SK-N-SH (cell line): ENCODE measurements at regions not wholly inside any gene's neighbourhood (a gene's known extent, or its start where the extent isn't known, plus 50 kb on each side); places are given as distances from the start of the nearest gene placed in this dataset.

ENCODE experiments used
- CTCF ChIA-PET: fragments of 300-600, 350-600 bp; formaldehyde crosslinking; extraction: SDS; loops from one replicate; lab custom pipeline; 2021; lab: Yijun Ruan, JAX
- POLR2A ChIA-PET: fragments of 350-600 bp; sonication (Branson Sonifier 250); formaldehyde crosslinking; extraction: SDS; loops from one replicate; lab custom pipeline; 2020; ENCODE audit warnings: antibody characterized with exemption, inconsistent platforms; lab: Yijun Ruan, JAX
- DNase-seq: peaks from one replicate; pipeline ENCODE4 v3.0.0; 2012
- H2AFZ ChIP-seq: fragments of 200-600 bp; sonication (generic); 2 replicates; pipeline ENCODE4 v1.8.1; 2016; ENCODE audit warnings: antibody characterized with exemption, mild to moderate bottlenecking, low read depth
- H3F3A ChIP-seq: fragments of 200-600 bp; sonication (generic); replicated peaks from 2 replicates; pipeline ENCODE3; 2016; ENCODE audit warnings: antibody characterized with exemption, mild to moderate bottlenecking; ENCODE audit not compliant: insufficient read depth
- H3K27ac ChIP-seq, 2 experiments: fragments of 200-500 bp in 1 of 2; fragments of 200-600 bp in 1 of 2; sonication (Bioruptor generic) in 1 of 2; sonication (generic), shearing (Covaris generic) in 1 of 2; 2 replicates each; pipeline versions ENCODE4 v1.5.1 to v1.6.1; 2014 to 2016; ENCODE audit warnings: low read depth in 2 of 2, inconsistent platforms in 1 of 2, low read length in 1 of 2, mild to moderate bottlenecking in 1 of 2, mixed read lengths in 1 of 2
- H3K27me3 ChIP-seq: fragments of 200-600 bp; sonication (generic), shearing (Covaris generic); 2 replicates; pipeline ENCODE4 v1.6.1; 2016; ENCODE audit warnings: mixed run types; ENCODE audit not compliant: insufficient read depth
- H3K36me3 ChIP-seq, 2 experiments: fragments of 200-500 bp in 1 of 2; fragments of 200-600 bp in 1 of 2; sonication (Bioruptor generic) in 1 of 2; sonication (generic) in 1 of 2; replicated peaks in 1 of 2; 2 replicates each; pipeline versions ENCODE3 to v1.5.1; 2014 to 2016; ENCODE audit warnings: low read length in 1 of 2, mild to moderate bottlenecking in 1 of 2; ENCODE audit not compliant: insufficient read depth in 2 of 2, control insufficient read depth in 1 of 2
- H3K4me1 ChIP-seq, 2 experiments: fragments of 200-500 bp in 1 of 2; fragments of 200-600 bp in 1 of 2; sonication (Bioruptor generic) in 1 of 2; sonication (generic), shearing (Covaris generic) in 1 of 2; 2 replicates each; pipeline versions ENCODE4 v1.5.1 to v1.6.1; 2014 to 2016; ENCODE audit warnings: low read depth in 1 of 2, low read length in 1 of 2, mixed run types in 1 of 2; ENCODE audit not compliant: insufficient read depth in 2 of 2, control insufficient read depth in 1 of 2
- H3K4me2 ChIP-seq: fragments of 200-600 bp; sonication (generic), shearing (Covaris generic); 2 replicates; pipeline ENCODE4 v1.6.1; 2017; ENCODE audit warnings: mixed run types
- H3K4me3 ChIP-seq, 2 experiments: fragments of 200-500 bp in 1 of 2; fragments of 200-600 bp in 1 of 2; sonication (Bioruptor generic) in 1 of 2; sonication (generic), shearing (Covaris generic) in 1 of 2; 2 replicates each; pipeline versions ENCODE4 v1.5.1 to v1.8.1; 2014 to 2016; ENCODE audit warnings: low read depth in 2 of 2, inconsistent platforms in 1 of 2, low read length in 1 of 2, mild to moderate bottlenecking in 1 of 2, mixed read lengths in 1 of 2, moderate library complexity in 1 of 2
- H3K79me2 ChIP-seq: fragments of 200-600 bp; sonication (generic); 2 replicates; pipeline ENCODE4 v1.8.1; 2017; ENCODE audit warnings: mild to moderate bottlenecking; ENCODE audit not compliant: insufficient read depth
- H3K9ac ChIP-seq: fragments of 200-600 bp; sonication (generic); 2 replicates; pipeline ENCODE4 v1.6.1; 2017; ENCODE audit warnings: mixed run types
- H3K9me2 ChIP-seq: fragments of 200-600 bp; sonication (generic); 2 replicates; pipeline ENCODE4 v1.6.1; 2017; ENCODE audit warnings: mixed run types
- H3K9me3 ChIP-seq: fragments of 200-600 bp; sonication (generic); 2 replicates; pipeline ENCODE4 v1.6.1; 2017; ENCODE audit warnings: mixed run types, mild to moderate bottlenecking, moderate library complexity
- H4K20me1 ChIP-seq: fragments of 200-600 bp; sonication (generic); 2 replicates; pipeline ENCODE4 v1.6.1; 2017; ENCODE audit warnings: mild to moderate bottlenecking, mixed run types; ENCODE audit not compliant: insufficient read depth
- EP300 ChIP-seq, 2 experiments: IDR thresholded peaks; 2 replicates each; pipeline versions ENCODE4 v1.4.0 to v1.6.1; 2012; ENCODE audit warnings: borderline replicate concordance in 1 of 2, low read depth in 1 of 2, low read length in 1 of 2
- FOXM1 ChIP-seq: IDR thresholded peaks from 2 replicates; pipeline ENCODE4 v1.4.0; 2012; ENCODE audit warnings: low read depth, mild to moderate bottlenecking
- JUND ChIP-seq: IDR thresholded peaks from 2 replicates; pipeline ENCODE4 v1.4.0; 2012
- MEF2A ChIP-seq: IDR thresholded peaks from 2 replicates; pipeline ENCODE4 v1.4.0; 2012; ENCODE audit warnings: low read depth, borderline replicate concordance
- NFIC ChIP-seq: IDR thresholded peaks from 2 replicates; pipeline ENCODE4 v1.4.0; 2012; ENCODE audit warnings: borderline replicate concordance
- POLR2AphosphoS5 ChIP-seq: IDR thresholded peaks from 2 replicates; pipeline ENCODE4 v1.6.1; 2012; ENCODE audit warnings: low read depth, low read length
- SIN3A ChIP-seq: IDR thresholded peaks from 2 replicates; pipeline ENCODE4 v1.6.1; 2012; ENCODE audit warnings: low read depth, mild to moderate bottlenecking, low read length, moderate library complexity, borderline replicate concordance
- SMC3 ChIP-seq: IDR thresholded peaks from 2 replicates; pipeline ENCODE4 v1.6.1; 2012; ENCODE audit warnings: low read depth, low read length, improper control_type of control experiment
- TEAD4 ChIP-seq: IDR thresholded peaks from 2 replicates; pipeline ENCODE4 v1.4.0; 2012; ENCODE audit warnings: mild to moderate bottlenecking, borderline replicate concordance; ENCODE audit not compliant: insufficient read depth
- WGBS: methylation state at CpG from one replicate; pipeline ENCODE4 v1.1.6; 2017; ENCODE audit warnings: low lambda C conversion rate; 5-methylcytosine and 5-hydroxymethylcytosine counted together
- TF ChIP-seq, protein P1 (sequence below): IDR thresholded peaks from 2 replicates; pipeline ENCODE4 v1.4.0; 2012; ENCODE audit warnings: low read depth
- TF ChIP-seq, protein P2 (sequence below): IDR thresholded peaks from 2 replicates; pipeline ENCODE4 v1.4.0; 2012; ENCODE audit warnings: low read depth, borderline replicate concordance

DNA sequence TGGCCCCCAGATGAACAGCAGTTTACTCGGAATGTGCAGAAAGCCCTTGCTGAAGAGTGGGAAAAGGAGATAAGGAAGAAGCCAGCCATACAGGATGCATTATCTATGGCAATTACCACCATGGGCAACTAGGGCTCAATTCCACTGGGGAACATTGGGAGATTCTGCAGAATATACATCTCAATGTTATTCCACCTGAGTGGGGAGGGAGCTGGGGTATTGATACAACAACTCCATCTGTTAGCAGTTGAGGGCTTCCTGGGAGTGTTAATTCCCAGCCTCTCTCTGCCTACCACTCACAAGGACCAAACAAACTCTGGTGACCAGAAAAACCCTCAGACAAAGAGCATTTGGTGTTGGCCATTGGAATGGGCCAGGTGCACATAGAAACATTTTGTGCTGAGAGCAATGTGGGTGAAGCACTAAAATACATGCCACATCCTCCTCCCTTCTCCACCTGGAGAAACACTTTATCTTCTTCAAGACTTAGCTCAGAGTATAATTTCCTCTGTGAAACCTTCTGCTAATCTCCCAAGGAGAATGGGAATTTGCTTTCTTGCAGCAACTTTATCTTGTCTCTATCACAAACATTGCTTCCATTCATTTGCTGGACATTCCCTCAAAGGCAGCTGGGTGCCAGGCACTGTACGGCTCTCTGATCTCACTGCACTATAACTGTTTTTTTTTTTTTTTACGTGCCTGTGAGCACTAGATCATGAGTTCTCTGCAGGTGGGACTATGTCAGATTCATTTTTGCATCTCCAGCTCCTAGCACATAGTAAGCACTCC, 292.2 kb downstream of the MN1 start:
- 60% methylated on average over 3 of the region's 3 CpGs for WGBS

DNA sequence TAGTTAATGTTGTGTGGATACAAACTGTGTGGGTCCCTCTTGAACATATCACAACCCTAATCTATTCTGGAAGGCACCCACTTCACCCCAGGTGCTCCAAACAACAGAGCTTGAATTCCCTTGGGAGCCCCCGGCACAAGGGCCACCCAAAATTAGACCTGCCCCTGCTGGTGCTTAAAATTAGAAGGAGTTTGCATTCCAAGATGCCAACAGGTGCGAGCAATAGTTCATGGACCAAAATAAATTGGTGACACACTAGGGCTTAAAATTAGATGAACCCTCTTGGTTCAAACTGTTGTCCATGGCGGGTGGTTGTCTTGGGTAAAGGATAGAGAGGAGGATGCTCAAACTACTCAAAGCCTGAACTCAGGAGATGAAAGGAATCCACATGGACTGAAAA, 291.5 kb downstream of the MN1 start:
- DNase-seq, result no peak
- H2AFZ ChIP-seq, result no peak overlapping the region
- H3K9ac ChIP-seq, result no peak overlapping the region
- H3K27me3 ChIP-seq, result no peaks in the 10 kb centered on the region
- no peaks in the 10 kb centered on the region for H3K36me3 ChIP-seq
- H3F3A ChIP-seq, result peaks cover 4% of the 10 kb centered on the region
- 80% methylated on average over 3 of the region's 3 CpGs for WGBS
- ChIA-PET CTCF (no interaction called here), POLR2A (no interaction called here)
- peaks cover 3 to 10% of the 10 kb centered on the region in 2 experiments; a peak in 1 of 4 replicates for H3K4me1 ChIP-seq
- H3K27ac ChIP-seq, result no peak overlapping the region
- no peaks in the 10 kb centered on the region for H3K79me2 ChIP-seq
- TF ChIP-seq POLR2AphosphoS5, result no peak
- no peak for TF ChIP-seq MEF2A
- TF ChIP-seq, protein P1, sequence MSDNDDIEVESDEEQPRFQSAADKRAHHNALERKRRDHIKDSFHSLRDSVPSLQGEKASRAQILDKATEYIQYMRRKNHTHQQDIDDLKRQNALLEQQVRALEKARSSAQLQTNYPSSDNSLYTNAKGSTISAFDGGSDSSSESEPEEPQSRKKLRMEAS, result no peak
- no peak for TF ChIP-seq FOXM1
- no peak for TF ChIP-seq EP300 (IDR thresholded peaks at IDR 0.05; ENCODE audit: borderline replicate concordance in 1 of 2, low read depth in 1 of 2, low read length in 1 of 2)
- TF ChIP-seq SIN3A, result no peak
- no peak for TF ChIP-seq SMC3
- no peak for TF ChIP-seq JUND
- no peak for TF ChIP-seq NFIC
- TF ChIP-seq, protein P2, sequence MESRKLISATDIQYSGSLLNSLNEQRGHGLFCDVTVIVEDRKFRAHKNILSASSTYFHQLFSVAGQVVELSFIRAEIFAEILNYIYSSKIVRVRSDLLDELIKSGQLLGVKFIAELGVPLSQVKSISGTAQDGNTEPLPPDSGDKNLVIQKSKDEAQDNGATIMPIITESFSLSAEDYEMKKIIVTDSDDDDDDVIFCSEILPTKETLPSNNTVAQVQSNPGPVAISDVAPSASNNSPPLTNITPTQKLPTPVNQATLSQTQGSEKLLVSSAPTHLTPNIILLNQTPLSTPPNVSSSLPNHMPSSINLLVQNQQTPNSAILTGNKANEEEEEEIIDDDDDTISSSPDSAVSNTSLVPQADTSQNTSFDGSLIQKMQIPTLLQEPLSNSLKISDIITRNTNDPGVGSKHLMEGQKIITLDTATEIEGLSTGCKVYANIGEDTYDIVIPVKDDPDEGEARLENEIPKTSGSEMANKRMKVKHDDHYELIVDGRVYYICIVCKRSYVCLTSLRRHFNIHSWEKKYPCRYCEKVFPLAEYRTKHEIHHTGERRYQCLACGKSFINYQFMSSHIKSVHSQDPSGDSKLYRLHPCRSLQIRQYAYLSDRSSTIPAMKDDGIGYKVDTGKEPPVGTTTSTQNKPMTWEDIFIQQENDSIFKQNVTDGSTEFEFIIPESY, result no peak
- TF ChIP-seq TEAD4, result no peak
- H3K4me3 ChIP-seq, result no peak overlapping the region
- no peak overlapping the region for H3K4me2 ChIP-seq
- no peaks in the 10 kb centered on the region for H4K20me1 ChIP-seq
- no peaks in the 10 kb centered on the region for H3K9me2 ChIP-seq
- H3K9me3 ChIP-seq, result no peaks in the 10 kb centered on the region

More for the DNA sequence above, 292.2 kb downstream of the MN1 start:
- CTCF ChIA-PET, result no interaction called here
- no peak overlapping the region for H3K4me3 ChIP-seq
- no peak for DNase-seq
- H3F3A ChIP-seq, result peaks cover 4% of the 10 kb centered on the region
- POLR2A ChIA-PET, result no interaction called here
- no peak overlapping the region for H3K9ac ChIP-seq
- H3K79me2 ChIP-seq, result no peaks in the 10 kb centered on the region
- H2AFZ ChIP-seq, result no peak overlapping the region
- H3K4me2 ChIP-seq, result no peak overlapping the region
- H3K27ac ChIP-seq, result no peak overlapping the region
- H3K9me3 ChIP-seq, result no peaks in the 10 kb centered on the region
- no peaks in the 10 kb centered on the region for H3K36me3 ChIP-seq
- peaks cover 3 to 10% of the 10 kb centered on the region in 2 experiments; a peak in 1 of 4 replicates for H3K4me1 ChIP-seq
- no peaks in the 10 kb centered on the region for H3K27me3 ChIP-seq
- no peak for TF ChIP-seq MEF2A
- no peaks in the 10 kb centered on the region for H3K9me2 ChIP-seq
- H4K20me1 ChIP-seq, result no peaks in the 10 kb centered on the region
